NCI-H128 (cell line): ENCODE measurements at regions not wholly inside any gene's neighbourhood (a gene's known extent, or its start where the extent isn't known, plus 50 kb on each side); places are given as distances from the start of the nearest gene placed in this dataset.
"Not testable (repeated sequence)": the region's sequence is repeated elsewhere in the genome, so short reads cannot be mapped to it uniquely, and the experiment has no call there.

ENCODE experiments used
- DNase-seq: peaks from one replicate; lab custom pipeline; 2025; ENCODE audit not compliant: unreplicated experiment; lab: John Stamatoyannopoulos, UW

DNA sequence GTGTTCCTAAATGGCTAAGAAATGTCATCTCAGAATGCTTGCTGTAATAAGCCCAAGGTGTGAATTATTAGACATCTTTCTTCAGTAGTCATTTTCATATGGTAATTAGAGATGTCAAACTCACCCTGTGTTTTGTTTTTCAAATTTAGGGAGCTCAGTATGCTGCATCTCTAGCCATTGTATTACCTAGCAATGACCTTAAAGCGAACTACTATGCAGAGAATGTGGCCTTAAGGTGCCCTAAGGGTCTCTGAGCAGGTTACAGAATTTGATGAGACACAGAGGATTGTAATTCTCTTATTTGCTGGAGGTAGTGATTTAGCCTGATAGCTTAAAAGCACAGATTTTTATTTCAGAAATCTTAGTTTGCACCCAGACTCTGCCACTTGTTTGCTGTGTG is 1052.6 kb upstream of the DDX18 start:
- DNase-seq: no peak

DNA sequence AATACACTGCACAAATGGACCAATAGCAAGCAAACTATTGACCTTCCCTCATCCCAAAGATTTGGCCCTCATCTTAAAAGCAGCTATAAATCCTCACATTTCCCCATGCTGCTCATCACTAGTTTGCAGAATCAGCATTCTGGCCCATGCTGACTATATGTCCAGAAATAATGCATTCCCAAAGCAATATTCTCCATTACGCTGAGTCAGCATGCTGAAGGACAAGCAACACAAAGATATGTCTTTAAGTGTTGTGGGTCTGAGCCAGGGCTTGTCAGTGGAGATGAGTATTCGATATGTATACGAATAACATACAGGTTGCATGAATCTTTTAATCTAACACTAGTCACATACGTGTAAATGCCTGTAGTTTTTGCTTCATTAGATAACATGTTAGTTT is 1045.0 kb upstream of the DDX18 start:
- no peak for DNase-seq

DNA sequence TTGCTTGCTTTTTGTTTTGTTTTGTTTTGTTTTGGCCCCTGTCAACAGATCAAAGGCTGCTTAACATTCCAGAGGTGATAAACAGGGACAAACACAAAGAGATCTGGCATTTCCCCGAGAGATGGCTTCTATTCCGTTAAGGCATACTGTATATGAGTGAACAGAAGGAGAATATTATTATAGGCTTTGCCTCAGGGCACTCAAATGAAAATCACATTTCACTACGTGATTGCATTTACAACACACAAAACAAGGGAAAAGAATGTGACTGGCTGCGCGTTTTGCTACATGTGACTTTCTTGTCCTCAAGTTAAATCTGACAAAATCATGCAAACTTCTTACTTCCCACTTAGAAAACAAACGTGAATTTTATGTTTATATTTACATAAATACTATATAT is 1037.9 kb upstream of the DDX18 start:
- DNase-seq: no peak

DNA sequence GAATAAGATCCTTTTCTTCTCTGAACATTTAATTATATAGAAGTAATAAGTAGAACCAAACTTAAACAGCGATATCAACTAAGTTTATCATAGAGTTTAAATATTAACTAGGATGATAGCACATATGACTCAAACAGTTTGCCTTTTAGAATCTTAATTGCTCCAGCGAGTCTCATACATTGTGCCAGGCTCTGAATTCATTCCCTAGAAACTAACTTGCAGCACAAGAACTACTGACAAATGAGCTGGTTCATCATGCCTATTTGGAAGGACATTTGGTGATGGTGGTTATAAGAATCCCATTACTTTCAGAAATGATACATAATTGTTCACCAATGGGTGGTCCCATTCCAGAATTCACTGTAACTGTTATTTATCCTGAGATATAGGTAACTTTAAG is 1026.6 kb upstream of the DDX18 start:
- no peak for DNase-seq

DNA sequence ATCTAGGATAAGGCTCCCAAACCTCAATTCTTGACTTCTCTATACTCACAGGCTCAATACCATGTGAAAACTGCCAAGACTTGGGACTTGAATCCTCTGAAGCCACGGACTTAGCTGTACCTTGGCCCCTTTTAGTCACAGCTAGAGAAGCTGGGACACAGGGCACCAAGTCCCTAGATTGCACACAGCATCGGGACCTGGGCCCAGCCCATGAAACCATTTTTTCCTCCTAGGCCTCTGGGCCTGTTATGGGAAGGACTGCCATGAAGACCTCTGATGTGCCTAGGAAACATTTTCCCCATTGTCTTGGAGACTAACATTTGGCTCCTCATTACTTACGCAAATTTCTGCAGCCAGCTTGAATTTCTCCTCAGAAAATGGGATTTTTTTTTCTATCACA is 1011.8 kb upstream of the DDX18 start:
- DNase-seq: no peak

DNA sequence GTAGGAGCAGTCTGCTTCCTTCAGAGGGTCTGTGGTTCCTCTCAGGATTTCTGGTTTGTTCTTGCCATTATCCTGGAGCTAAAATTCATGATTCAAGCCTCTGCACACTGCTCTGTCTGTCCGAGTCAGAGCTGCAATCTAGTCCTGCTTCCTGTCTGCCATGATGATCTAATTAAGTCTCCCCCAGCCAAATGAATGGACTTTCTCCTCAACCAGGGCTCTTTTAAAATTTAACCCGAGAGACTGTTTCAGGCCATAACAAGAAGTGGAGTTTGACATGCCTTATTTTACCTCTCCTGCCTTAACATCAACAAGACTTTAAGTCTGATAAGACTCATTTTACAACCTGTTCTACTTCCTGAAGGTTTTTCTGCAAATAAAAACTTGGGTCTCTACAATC is 1009.6 kb upstream of the DDX18 start:
- DNase-seq: no peak

DNA sequence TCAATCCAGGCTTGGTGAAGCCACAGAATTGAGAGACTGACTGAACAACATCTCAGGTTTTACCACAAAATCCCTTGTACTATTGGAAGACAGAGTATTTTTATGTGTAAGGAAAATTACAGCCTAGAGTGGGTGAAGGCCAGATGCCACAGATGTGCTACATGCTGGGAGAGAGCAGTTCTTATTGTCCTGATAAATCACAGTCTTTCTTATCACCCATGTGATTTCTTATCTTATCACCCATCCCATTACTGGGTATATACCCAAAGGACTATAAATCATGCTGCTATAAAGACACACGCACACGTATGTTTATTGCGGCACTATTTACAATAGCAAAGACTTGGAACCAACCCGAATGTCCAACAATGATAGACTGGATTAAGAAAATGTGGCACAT is 1008.0 kb upstream of the DDX18 start:
- not testable (repeated sequence) for DNase-seq

DNA sequence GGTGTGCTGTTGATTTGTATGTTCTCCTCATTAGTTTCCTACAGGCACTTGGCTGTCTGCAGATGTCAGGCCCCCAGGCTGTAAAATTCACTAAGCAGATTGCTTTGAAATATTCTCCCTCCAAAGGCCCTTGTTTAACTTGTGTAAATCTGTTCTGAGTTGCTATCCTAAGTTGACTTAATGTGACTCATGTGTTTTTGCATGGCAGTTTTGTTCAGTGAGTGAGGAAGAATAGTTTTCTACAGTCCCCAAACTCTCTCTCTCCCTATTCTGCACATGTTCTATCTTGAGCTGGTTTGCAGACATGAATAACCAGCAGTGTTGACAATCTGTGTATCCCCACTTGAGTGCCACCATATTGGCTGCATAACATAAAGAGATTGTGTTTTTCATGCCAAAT is 1005.4 kb upstream of the DDX18 start:
- no peak for DNase-seq

DNA sequence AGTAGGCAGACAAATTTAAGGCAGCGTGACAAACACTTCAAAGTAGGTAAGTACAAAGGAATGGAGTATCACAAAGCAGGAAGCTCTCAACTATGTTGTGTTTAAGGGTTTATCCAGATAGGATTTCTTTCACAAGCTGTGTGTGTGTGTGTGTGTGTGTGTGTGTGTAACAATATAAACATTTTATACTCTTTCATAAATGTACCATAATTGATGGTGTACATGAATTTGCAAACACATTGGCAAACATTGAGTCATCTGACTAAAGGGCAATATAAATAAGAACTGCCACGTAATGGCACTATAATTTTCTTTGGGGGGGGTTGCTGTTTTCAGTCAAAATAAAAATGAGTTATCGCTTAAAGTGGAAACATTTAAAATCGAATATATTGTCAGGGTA is 1004.4 kb upstream of the DDX18 start:
- no peak for DNase-seq

DNA sequence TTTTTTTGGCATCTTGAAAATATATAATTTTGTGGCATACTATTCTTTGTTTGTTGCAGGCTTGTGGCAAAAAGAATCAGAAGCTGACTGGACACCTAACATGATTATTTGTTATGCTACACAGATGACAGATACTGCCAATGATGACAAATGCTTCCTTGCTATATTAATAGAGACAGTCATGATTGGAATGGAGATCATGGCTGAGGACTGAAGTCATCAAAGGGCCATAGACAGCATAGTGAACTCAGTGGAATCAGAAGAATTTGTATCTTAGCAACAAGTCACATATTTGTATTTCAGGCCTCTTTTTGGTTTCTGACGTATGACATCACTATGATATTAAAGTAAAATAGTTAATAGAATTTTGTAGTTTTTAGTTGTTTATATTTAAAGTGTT is 1003.8 kb upstream of the DDX18 start:
- no peak for DNase-seq

DNA sequence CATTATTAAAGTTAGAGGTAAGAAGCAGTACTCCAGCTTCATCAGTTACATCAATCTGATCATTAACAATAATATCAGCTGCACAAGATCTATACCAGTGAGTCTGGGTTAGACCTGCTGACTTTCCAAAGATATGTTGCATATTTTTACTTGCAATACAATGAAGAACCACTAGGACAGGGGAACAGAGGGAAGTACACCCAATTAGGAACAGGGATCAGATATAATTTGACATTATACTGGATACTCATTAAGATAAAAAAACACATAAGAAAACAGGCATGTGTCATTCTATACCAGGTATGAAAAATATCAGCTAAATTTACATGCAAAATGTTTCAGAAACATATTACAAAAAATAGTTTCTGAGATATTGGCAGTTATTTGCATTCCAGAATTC is 995.1 kb upstream of the DDX18 start:
- no peak for DNase-seq

DNA sequence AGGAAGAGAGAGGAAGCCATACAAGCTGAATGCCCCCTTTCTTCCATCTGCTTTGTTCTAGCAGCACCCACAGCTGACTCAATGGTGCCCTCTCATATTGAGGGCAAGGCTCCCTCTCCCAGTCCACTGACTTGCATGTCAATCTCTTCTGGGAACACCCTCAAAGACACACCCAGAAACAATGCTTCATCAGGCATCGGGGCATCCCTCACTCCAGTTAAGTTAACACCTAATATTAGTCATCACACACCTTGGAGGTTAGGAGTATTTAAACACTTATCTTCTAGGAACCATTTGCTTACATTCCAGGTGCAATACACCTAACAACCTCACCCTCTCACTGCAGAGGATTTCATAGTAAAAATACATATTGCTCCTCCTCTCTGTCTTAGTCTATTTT is 993.5 kb upstream of the DDX18 start:
- DNase-seq: no peak

DNA sequence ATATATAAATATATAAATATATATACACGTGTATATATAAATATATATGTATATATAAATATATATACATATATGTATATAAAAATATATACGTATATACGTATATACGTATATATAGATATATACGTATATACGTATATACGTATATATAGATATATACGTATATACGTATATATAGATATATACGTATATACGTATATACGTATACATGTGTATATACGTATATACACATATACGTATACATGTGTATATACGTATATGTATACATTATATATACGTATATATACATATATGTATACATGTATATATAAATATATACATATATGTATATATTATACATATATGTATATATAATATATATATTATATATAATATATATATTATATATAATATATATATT is 984.9 kb upstream of the DDX18 start:
- DNase-seq: not testable (repeated sequence)

DNA sequence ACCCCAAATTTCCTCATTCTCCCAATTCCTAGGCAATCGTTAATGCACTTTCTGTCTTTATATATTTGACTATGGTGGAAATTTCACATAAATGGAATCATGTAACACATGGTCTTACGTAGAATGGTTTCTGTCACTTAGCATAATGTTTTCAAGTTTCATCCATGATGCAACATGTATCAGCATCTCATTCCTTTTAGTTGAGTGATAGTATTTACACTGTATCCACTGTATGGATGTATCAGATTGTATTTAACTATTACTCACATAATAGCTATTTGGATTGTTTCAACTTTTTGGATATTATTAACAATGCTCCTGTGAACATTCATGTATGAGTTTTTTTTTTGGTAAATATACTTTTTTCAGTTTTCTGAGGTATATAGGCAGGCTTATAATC is 982.3 kb upstream of the DDX18 start:
- no peak for DNase-seq

DNA sequence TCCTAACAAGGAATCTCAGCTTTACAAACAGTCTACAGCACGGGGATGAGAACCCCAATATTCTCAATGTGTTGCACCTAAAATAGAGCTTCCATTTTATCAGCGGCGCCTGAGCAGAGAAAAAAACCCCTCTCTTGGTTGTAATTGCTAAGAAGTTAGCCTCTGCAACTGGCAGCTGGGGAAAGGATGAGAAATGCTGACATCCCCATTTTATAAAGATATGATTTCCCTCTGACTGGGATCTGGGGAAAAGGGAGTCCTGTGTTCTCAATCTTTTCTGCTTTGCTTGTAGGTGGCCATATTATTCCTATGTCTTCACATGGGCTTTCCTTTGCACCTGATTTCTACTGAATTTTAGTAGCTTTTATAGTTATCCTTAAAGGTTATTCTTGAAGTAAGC is 981.4 kb upstream of the DDX18 start:
- DNase-seq: no peak

DNA sequence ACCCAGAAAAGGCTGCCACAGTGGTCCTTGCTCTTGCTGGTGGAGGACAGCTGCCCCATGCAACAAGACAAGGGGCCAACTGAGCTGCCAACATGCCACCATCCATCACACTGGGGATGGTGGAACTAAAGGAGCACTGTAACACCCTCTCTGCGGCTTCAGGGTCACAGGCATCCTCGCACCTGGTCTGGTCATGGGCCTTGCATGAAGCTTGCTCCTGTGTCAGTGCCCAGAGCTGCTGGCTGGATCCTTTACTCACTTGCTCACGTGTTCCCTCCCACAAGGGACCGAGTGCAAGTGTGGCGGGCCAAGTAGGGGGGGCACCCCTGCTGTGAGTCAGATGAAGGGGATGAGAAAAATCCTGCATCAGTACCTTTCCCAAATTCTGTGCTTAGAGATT is 972.3 kb upstream of the DDX18 start:
- no peak for DNase-seq

DNA sequence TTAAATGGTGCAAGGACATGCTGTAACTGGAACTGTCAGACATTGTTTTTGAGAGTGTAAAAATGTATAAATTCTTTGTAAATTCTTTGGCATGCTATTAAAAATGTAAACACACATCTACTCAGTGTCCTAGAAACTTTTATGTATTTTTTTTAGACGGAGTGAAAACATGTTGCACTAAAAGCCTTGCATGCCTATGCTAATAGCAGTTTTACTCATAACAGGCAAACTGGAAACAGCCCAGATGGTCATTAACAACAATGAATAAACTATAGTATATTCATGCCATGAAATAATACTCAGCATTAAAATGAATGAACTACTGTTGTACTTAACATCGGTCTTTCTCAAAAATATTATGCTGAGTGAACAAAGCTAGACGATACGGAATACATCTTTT is 954.8 kb upstream of the DDX18 start:
- DNase-seq: no peak

DNA sequence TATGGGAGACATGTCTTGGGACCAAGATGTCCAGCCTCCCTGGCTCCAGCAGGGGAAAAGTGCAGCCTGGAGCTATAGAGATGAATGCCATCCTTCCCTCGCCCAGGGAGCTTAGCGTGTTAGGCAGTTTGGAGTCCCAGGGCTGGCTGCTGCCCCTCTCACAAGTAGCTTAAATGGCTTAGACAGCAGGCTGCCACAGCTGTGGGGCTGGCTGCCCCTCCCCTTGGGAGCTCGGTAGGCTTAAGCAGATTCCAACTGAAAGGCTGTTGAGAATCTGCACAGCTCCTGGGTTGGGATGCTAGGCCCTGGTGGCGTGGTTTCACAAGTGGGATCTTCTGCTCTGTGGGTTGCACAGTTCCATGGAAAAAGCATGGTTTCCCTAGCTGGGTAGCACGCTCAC is 940.5 kb upstream of the DDX18 start:
- no peak for DNase-seq

DNA sequence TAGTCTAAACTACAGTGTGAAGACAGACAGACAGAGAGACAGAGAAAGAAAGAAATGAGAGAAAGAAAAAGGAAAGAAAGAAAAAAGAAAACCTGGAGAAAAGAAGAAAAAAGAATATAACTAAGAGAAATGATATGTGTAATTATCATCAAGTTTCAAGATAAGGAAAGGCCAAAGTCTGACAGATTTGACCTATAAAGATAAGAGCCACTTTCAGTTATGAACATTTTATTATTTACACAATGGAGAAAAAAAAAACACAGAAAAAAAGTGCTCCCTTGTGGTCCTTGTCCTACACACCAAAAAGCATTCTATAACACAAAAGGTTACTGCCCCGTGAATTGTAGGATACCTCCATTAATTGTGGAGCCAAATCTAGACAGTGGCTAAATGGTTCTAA is 937.2 kb upstream of the DDX18 start:
- DNase-seq: no peak

DNA sequence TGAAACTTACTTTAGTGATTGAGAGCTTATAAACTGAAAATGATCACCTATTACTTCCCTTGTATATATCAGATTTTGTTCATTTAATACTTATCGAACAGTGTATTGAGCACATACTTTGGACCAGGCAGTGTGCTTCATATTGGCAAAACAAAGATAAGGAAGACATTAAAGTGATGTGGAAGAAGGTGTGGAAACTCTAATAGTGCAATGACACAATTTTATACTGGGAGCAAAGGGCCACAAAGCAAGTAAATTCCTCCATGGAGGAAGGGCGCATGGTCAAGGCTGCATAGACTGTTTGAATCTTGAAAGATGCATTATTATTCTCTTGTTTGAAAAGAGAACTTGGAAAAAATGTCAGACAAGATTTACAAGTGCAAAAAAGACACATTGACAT is 936.5 kb upstream of the DDX18 start:
- no peak for DNase-seq

DNA sequence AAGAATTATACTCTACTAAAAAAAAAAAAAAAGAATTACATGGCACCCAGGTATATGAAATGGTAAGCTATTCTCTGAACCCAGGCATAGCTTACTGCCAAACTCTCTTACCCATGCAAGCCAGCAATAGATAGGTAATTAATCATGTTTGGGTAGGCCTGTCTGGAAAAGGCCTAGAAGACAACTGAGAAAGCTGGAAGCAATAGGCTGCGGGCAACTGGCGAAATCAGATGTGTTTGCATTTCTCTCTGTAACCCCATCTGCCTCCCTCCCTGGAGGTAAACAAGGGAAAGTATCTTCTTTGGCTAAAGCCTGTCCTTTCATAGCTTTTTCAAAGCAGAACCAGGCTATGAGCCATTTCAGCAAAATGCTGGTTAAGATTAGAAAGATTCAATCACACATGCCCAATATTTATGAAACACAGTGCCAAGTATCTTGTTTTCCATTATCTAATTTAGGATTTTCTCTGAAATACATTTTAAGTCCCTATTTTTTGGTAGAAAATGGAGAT is 934.8 kb upstream of the DDX18 start:
- DNase-seq: no peak

DNA sequence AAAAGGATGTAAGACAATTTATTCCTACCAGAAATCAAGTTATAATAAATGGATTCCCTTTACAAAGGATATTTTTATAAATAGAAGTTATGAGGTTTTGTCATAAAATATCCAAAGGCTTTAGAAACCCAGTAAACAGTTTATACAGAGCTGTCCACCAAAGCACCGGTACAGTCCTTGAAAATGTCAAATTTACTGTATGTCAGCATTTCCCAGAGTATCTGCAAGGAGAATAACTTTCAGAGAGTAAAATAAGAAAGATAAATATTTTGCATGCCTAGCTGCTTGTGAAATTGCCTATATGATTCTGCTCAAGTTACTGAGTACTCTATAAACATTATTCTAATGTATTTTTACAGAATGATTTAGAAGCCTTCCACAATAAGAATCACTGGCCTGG is 923.3 kb upstream of the DDX18 start:
- no peak for DNase-seq

DNA sequence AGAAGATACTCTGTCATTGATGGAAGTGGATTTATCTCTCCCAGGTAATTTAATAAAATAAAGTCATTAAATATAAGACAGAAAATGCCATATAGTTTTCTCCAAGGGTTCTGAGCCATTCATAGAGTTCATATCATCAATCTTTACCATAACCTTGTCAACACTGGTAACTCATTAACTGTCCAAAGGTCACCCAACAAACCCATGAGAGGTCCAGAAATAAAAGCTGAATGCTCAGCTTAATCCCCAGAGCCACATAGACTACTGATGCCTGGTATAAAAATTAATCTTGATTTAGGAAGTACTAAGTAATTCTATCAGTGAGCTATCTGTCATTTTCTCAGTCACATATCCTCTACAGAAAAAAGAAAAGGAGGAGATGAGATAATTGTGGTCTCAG is 903.0 kb upstream of the DDX18 start:
- DNase-seq: no peak

DNA sequence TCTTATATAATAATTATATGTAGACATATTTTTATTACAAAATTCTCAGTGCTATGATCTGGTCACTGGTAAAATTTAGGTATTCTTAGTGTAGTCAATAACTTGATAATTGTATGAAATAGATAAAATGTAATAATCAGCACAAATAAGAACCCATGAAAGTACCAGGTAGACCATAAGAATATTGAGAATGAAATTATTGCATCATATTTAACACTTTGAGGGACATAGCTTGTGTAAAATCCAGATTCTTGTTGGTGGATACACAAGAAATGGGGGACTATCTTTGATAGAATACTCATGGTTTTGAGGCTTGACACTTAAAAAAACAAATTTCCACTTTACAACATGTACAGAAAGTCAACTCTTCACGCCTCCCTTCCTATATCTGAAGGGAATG is 898.8 kb upstream of the DDX18 start:
- DNase-seq: no peak
